ENCODE measurements at regions not wholly inside any gene's neighbourhood (a gene's known extent, or its start where the extent isn't known, plus 50 kb on each side); places are given as distances from the start of the nearest gene placed in this dataset.

DNA sequence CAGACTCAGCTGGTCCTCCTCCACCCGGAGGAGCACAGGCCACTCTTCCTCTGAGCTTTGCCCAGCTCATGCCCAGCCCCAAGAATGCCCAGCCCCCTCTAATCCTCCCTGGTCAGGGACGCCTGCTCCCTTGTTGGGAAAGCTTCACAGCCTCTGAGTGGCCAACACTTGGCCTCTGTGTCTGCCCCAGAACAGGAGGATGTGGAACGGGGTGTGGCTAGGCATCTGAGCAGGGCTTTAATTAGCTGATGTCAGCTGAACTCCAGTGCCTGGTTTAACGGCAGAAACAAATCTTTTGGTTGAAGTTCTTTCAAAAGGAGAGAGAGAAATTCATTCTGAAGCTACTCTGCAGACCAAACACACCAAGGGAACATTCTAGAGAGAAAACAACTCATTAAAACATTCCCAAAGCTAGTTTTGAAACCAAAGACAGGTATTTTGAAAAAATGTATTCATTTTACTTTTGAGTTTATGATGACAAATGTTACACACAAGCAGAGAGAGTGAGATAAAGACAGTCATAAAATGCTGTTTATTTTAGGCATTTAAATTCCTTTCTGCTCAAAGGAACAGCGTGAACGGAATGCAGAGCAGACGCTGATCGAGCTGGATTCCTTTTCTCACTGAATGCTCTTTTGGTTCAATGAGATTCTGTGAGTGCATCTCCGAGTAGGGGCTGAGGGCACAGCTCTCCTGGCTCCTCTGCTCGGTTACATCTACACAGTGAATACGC is 63.8 kb downstream of the RTP5 start:
- TF ChIP-seq, protein P1, sequence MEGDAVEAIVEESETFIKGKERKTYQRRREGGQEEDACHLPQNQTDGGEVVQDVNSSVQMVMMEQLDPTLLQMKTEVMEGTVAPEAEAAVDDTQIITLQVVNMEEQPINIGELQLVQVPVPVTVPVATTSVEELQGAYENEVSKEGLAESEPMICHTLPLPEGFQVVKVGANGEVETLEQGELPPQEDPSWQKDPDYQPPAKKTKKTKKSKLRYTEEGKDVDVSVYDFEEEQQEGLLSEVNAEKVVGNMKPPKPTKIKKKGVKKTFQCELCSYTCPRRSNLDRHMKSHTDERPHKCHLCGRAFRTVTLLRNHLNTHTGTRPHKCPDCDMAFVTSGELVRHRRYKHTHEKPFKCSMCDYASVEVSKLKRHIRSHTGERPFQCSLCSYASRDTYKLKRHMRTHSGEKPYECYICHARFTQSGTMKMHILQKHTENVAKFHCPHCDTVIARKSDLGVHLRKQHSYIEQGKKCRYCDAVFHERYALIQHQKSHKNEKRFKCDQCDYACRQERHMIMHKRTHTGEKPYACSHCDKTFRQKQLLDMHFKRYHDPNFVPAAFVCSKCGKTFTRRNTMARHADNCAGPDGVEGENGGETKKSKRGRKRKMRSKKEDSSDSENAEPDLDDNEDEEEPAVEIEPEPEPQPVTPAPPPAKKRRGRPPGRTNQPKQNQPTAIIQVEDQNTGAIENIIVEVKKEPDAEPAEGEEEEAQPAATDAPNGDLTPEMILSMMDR (conservative IDR thresholded peaks at IDR 0.05; ENCODE audit: low read length), result no peak
- TF ChIP-seq EZH2phosphoT487 (IDR thresholded peaks at IDR 0.05; ENCODE audit: borderline replicate concordance, low read depth, low read length), result no peak
